ENCODE measurements at regions not wholly inside any gene's neighbourhood (a gene's known extent, or its start where the extent isn't known, plus 50 kb on each side); places are given as distances from the start of the nearest gene placed in this dataset.
"Not testable (repeated sequence)": the region's sequence is repeated elsewhere in the genome, so short reads cannot be mapped to it uniquely, and the experiment has no call there.

GRCh38 chr3:191030491-191030890 is 168.0 kb upstream of the GMNC start:
- H3K36me3 ChIP-seq: no peaks in the 10 kb centered on the region
- H3K27ac ChIP-seq: no peak overlapping the region
- ATAC-seq (ENCODE audit: insufficient number of reproducible peaks, low FRiP score, low read depth) (no peak), DNase-seq (ENCODE audit: low spot score) (no peak)
- H3K9me3 ChIP-seq: no peaks in the 10 kb centered on the region
- peaks cover 0 to 6% of the 10 kb centered on the region in 2 donors for H3K4me1 ChIP-seq (ENCODE audit: control insufficient read depth in 1 of 2, low read depth in 2 of 2)
- no peaks in the 10 kb centered on the region for H3K27me3 ChIP-seq (replicated peaks; ENCODE audit: insufficient read depth)
- TF ChIP-seq CTCF (IDR thresholded peaks at IDR 0.05): no peak
- H3K4me3 ChIP-seq: no peak overlapping the region

GRCh38 chr3:191026746-191027145 is 164.3 kb upstream of the GMNC start:
- no peak for TF ChIP-seq CTCF (IDR thresholded peaks at IDR 0.05)
- no peak for ATAC-seq (ENCODE audit: insufficient number of reproducible peaks, low FRiP score, low read depth)
- H3K4me3 ChIP-seq: no peak overlapping the region
- no peaks in the 10 kb centered on the region for H3K36me3 ChIP-seq
- no peaks in the 10 kb centered on the region for H3K9me3 ChIP-seq
- H3K27me3 ChIP-seq (replicated peaks; ENCODE audit: insufficient read depth): no peaks in the 10 kb centered on the region
- H3K27ac ChIP-seq: no peak overlapping the region
- no peak for DNase-seq (ENCODE audit: low spot score)
- H3K4me1 ChIP-seq (ENCODE audit: control insufficient read depth in 1 of 2, low read depth in 2 of 2): peaks cover 0 to 6% of the 10 kb centered on the region in 2 donors

GRCh38 chr3:191020730-191021396 is 158.4 kb upstream of the GMNC start:
- no peak for DNase-seq (ENCODE audit: low spot score)
- ATAC-seq (ENCODE audit: insufficient number of reproducible peaks, low FRiP score, low read depth): no peak
- Histone ChIP-seq H3K9me3 (no peaks in the 10 kb centered on the region), H3K36me3 (no peaks in the 10 kb centered on the region), H3K4me3 (no peak overlapping the region), H3K27ac (no peak overlapping the region), H3K27me3 (replicated peaks; ENCODE audit: insufficient read depth) (no peaks in the 10 kb centered on the region), H3K4me1 (ENCODE audit: control insufficient read depth in 1 of 2, low read depth in 2 of 2) (no peaks in the 10 kb centered on the region)
- TF ChIP-seq CTCF (IDR thresholded peaks at IDR 0.05): no peak

GRCh38 chr3:191019855-191020254 is 157.4 kb upstream of the GMNC start:
- ATAC-seq (ENCODE audit: insufficient number of reproducible peaks, low FRiP score, low read depth): no peak
- DNase-seq (ENCODE audit: low spot score): no peak
- Histone ChIP-seq H3K4me3 (no peak overlapping the region), H3K4me1 (ENCODE audit: control insufficient read depth in 1 of 2, low read depth in 2 of 2) (no peaks in the 10 kb centered on the region), H3K27ac (no peak overlapping the region), H3K36me3 (no peaks in the 10 kb centered on the region), H3K9me3 (no peaks in the 10 kb centered on the region), H3K27me3 (replicated peaks; ENCODE audit: insufficient read depth) (no peaks in the 10 kb centered on the region)
- no peak for TF ChIP-seq CTCF (IDR thresholded peaks at IDR 0.05)

- not testable (repeated sequence) for H3K36me3 ChIP-seq; H3K4me1 ChIP-seq (ENCODE audit: control insufficient read depth in 1 of 2, low read depth in 2 of 2); ATAC-seq (ENCODE audit: insufficient number of reproducible peaks, low FRiP score, low read depth); DNase-seq (ENCODE audit: low spot score); H3K27me3 ChIP-seq (replicated peaks; ENCODE audit: insufficient read depth); H3K27ac ChIP-seq; H3K4me3 ChIP-seq; H3K9me3 ChIP-seq
Measured at GRCh38 chr3:191015960-191016359, 153.5 kb upstream of the GMNC start.

- Histone ChIP-seq H3K36me3 (no peaks in the 10 kb centered on the region), H3K4me3 (no peak overlapping the region), H3K27me3 (replicated peaks; ENCODE audit: insufficient read depth) (no peaks in the 10 kb centered on the region), H3K27ac (no peak overlapping the region), H3K4me1 (ENCODE audit: control insufficient read depth in 1 of 2, low read depth in 2 of 2) (no peaks in the 10 kb centered on the region), H3K9me3 (no peaks in the 10 kb centered on the region)
- DNase-seq (ENCODE audit: low spot score): no peak
- TF ChIP-seq CTCF (IDR thresholded peaks at IDR 0.05): no peak
- no peak for ATAC-seq (ENCODE audit: insufficient number of reproducible peaks, low FRiP score, low read depth)
Measured at GRCh38 chr3:191008074-191008473, 145.6 kb upstream of the GMNC start.

Measured in thoracic aorta (tissue), 2 donors.